Right atrium auricular region (tissue), 2 donors: ENCODE measurements at regions not wholly inside any gene's neighbourhood (a gene's known extent, or its start where the extent isn't known, plus 50 kb on each side); places are given as distances from the start of the nearest gene placed in this dataset.

Experiments
- DNase-seq: peaks from one replicate; pipeline ENCODE4 v3.0.0-alpha.2; 2019; ENCODE audit warnings: low spot score
- H3K27ac ChIP-seq, 2 donors: fragments of 200-600 bp; sonication (generic); 1 replicate in 1 of 2; 2 replicates in 1 of 2; pipeline ENCODE4 v1.5.1; 2016 to 2019
- H3K27me3 ChIP-seq, 2 donors: fragments of 200-600 bp; sonication (generic); one replicate each; pipeline versions ENCODE4 v1.5.1 to v1.6.0; 2017 to 2019
- H3K36me3 ChIP-seq: fragments of 200-600 bp; sonication (generic); one replicate; pipeline ENCODE4 v1.5.1; 2016
- H3K4me1 ChIP-seq, 2 donors: fragments of 200-600 bp; sonication (generic); one replicate each; pipeline versions ENCODE4 v1.5.1 to v1.6.0; 2017 to 2019
- H3K4me3 ChIP-seq, 2 donors: fragments of 200-600 bp; sonication (generic); 1 replicate in 1 of 2; 2 replicates in 1 of 2; pipeline ENCODE4 v1.5.1; 2017 to 2019; ENCODE audit warnings: mild to moderate bottlenecking in 1 of 2, moderate library complexity in 1 of 2
- H3K9me3 ChIP-seq, 2 donors: fragments of 200-600 bp; sonication (generic); one replicate each; pipeline ENCODE4 v1.5.1; 2019
- TF ChIP-seq, protein P1 (sequence below), 2 donors: fragments of 200-600 bp; sonication (generic); IDR thresholded peaks; one replicate each; pipeline ENCODE4 v1.5.1; 2019; ENCODE audit warnings: antibody characterized with exemption in 2 of 2

DNA sequence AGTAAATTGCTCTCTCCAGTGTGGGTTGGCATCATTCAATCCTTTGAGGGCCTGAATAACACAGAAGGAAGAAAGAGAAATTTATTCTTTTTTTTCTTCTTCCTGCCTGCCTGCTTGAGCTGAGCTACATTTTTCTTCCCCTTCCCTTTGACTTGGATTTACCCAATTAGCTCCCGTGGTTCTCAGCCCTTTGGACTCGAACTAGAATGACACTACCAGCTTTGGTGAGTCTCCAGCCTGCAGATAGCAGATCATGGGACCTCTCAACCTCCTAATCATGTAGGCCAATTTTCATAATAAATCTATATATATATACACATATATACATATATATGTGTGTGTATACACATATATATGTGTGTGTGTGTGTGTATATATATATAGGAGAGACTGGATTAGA is 128.6 kb downstream of the ISOC1 start:
- H3K27ac ChIP-seq, result no peak overlapping the region
- no peak for DNase-seq
- H3K4me3 ChIP-seq, result no peak overlapping the region
- H3K27me3 ChIP-seq, result no peaks in the 10 kb centered on the region
- no peaks in the 10 kb centered on the region for H3K9me3 ChIP-seq
- no peaks in the 10 kb centered on the region for H3K4me1 ChIP-seq
- TF ChIP-seq, protein P1, sequence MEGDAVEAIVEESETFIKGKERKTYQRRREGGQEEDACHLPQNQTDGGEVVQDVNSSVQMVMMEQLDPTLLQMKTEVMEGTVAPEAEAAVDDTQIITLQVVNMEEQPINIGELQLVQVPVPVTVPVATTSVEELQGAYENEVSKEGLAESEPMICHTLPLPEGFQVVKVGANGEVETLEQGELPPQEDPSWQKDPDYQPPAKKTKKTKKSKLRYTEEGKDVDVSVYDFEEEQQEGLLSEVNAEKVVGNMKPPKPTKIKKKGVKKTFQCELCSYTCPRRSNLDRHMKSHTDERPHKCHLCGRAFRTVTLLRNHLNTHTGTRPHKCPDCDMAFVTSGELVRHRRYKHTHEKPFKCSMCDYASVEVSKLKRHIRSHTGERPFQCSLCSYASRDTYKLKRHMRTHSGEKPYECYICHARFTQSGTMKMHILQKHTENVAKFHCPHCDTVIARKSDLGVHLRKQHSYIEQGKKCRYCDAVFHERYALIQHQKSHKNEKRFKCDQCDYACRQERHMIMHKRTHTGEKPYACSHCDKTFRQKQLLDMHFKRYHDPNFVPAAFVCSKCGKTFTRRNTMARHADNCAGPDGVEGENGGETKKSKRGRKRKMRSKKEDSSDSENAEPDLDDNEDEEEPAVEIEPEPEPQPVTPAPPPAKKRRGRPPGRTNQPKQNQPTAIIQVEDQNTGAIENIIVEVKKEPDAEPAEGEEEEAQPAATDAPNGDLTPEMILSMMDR (IDR thresholded peaks at IDR 0.05), result no peak
- no peaks in the 10 kb centered on the region for H3K36me3 ChIP-seq

DNA sequence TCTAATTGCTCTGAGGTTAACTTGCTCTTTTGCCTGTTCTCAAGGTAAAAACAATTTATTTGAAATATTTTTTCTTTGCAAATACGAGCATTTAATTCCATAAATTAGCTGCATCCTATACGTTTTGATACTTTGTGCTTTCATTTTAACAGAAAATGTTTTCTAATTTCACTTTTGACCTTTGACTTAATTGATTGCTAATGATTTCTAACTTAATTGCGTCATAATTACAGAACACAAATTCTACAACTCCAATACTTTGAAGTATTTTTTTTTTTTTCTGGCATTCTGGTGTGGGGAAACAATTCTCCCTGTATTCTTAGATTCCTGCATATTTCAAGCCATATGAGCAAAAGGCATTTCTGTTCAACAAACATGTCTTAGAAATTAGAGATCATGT is 134.0 kb downstream of the ISOC1 start:
- Histone ChIP-seq H3K27ac (no peak overlapping the region), H3K4me3 (no peak overlapping the region), H3K36me3 (no peaks in the 10 kb centered on the region), H3K9me3 (no peaks in the 10 kb centered on the region), H3K4me1 (no peaks in the 10 kb centered on the region), H3K27me3 (no peaks in the 10 kb centered on the region)
- TF ChIP-seq, protein P1 (IDR thresholded peaks at IDR 0.05), result no peak
- no peak for DNase-seq

DNA sequence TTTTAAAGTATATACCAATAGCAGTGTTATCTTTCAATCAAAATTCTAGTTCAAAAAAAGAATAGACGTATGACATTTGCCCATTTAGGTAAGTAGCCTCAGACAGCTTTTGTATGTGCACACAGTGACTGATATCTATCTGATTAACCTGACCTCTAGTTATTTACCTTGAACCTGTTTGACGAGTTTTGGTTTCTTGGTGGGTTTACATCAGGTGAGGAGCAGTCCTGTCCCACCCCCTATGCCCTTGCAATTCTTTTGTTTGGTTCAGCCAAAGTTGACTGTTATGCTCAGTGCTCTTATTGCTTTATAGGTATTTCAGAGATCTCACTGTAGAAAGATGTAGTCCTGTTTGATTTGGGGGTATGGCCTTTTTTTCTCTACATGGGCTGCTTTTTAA is 147.2 kb downstream of the ISOC1 start:
- no peak for DNase-seq
- no peaks in the 10 kb centered on the region for H3K4me1 ChIP-seq

DNA sequence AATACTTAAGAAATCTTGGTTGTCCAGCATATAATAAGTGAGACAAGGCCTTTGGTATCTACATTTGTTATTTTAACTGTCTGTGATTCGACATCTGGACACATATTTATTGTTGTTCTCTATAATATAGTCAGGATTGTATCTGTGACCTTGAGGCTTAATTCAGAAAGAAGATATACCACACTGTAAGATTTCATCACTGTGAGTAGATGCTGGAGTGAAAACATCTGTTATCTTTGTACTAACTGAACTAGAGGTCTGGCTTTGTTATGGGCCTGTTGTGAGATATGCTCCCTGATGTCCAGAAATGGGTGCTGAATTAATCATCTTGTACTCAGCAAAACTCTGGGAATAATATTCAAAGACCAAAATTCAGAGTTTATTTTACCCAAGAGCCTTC is 148.5 kb downstream of the ISOC1 start:
- TF ChIP-seq, protein P1 (IDR thresholded peaks at IDR 0.05), result no peak
- H3K9me3 ChIP-seq, result no peaks in the 10 kb centered on the region
- no peak for DNase-seq
- H3K4me1 ChIP-seq, result no peaks in the 10 kb centered on the region
- no peaks in the 10 kb centered on the region for H3K36me3 ChIP-seq
- no peak overlapping the region for H3K4me3 ChIP-seq
- H3K27ac ChIP-seq, result no peak overlapping the region
- no peaks in the 10 kb centered on the region for H3K27me3 ChIP-seq

More for the DNA sequence above, 147.2 kb downstream of the ISOC1 start:
- Histone ChIP-seq H3K4me3 (no peak overlapping the region), H3K9me3 (no peaks in the 10 kb centered on the region), H3K27me3 (no peaks in the 10 kb centered on the region), H3K36me3 (no peaks in the 10 kb centered on the region), H3K27ac (no peak overlapping the region)
- TF ChIP-seq, protein P1 (IDR thresholded peaks at IDR 0.05), result no peak

DNA sequence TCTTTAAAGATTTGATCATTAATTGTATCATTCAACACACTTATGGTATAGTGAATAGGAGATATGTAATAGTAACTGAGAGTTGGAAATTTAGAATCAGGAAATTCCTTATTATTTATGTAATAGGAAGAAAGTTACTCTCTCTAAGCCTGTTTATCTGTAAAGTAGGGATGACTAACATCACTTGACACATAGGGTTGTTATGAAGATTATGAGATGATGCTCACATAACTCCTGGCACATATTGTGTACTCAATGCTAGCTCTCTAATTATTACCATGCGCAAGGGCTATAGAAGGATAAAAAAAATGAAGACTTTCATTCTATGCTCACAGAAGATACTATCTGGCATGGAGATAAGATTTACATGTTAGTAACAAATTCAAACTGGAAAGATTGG is 149.9 kb downstream of the ISOC1 start:
- Histone ChIP-seq H3K27ac (no peak overlapping the region), H3K4me3 (no peak overlapping the region), H3K27me3 (no peaks in the 10 kb centered on the region), H3K36me3 (no peaks in the 10 kb centered on the region), H3K4me1 (no peaks in the 10 kb centered on the region), H3K9me3 (no peaks in the 10 kb centered on the region)
- TF ChIP-seq, protein P1 (IDR thresholded peaks at IDR 0.05), result no peak
- no peak for DNase-seq

DNA sequence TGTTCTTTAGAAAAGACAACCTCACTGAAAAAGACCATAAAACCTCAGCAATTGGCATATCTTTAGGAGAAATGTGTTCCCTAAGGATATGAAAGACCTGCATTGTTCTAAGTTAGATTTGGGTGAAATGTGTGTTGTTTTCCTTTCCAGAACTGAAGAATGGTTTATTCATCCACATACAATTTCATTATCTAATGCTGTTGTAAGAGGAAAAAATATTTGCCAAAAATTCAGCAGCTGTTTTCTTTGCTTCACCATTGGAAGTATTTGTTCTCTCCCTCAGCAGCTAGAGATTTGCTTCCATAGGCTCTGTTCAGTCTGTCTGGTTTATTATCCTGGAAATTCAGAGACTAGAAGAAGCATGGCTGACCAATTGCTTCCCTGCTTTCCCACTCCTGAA is 150.9 kb downstream of the ISOC1 start:
- no peak for DNase-seq
- H3K9me3 ChIP-seq, result no peaks in the 10 kb centered on the region
- no peaks in the 10 kb centered on the region for H3K36me3 ChIP-seq
- peak overlapping the region; percentile 17 to 57 for H3K27ac ChIP-seq
- no peaks in the 10 kb centered on the region for H3K4me1 ChIP-seq
- H3K27me3 ChIP-seq, result no peaks in the 10 kb centered on the region
- TF ChIP-seq, protein P1 (IDR thresholded peaks at IDR 0.05), result no peak
- H3K4me3 ChIP-seq, result no peak overlapping the region
